GM12891 (cell line): ENCODE measurements at regions not wholly inside any gene's neighbourhood (a gene's known extent, or its start where the extent isn't known, plus 50 kb on each side); places are given as distances from the start of the nearest gene placed in this dataset.

Experiments
- POLR2A ChIP-seq: IDR thresholded peaks from 2 replicates; pipeline ENCODE4 v1.6.1; 2011; ENCODE audit warnings: low read depth, low read length, control low read depth
- POLR2AphosphoS5 ChIP-seq: IDR thresholded peaks from 2 replicates; pipeline ENCODE4 v1.6.1; 2011; ENCODE audit warnings: low read depth, low read length, control low read depth
- SPI1 ChIP-seq: IDR thresholded peaks from 2 replicates; pipeline ENCODE4 v1.6.1; 2011; ENCODE audit warnings: low read depth, low read length, control low read depth
- TAF1 ChIP-seq: IDR thresholded peaks from 2 replicates; pipeline ENCODE4 v1.6.1; 2011; ENCODE audit warnings: low read depth, low read length, control low read depth

DNA sequence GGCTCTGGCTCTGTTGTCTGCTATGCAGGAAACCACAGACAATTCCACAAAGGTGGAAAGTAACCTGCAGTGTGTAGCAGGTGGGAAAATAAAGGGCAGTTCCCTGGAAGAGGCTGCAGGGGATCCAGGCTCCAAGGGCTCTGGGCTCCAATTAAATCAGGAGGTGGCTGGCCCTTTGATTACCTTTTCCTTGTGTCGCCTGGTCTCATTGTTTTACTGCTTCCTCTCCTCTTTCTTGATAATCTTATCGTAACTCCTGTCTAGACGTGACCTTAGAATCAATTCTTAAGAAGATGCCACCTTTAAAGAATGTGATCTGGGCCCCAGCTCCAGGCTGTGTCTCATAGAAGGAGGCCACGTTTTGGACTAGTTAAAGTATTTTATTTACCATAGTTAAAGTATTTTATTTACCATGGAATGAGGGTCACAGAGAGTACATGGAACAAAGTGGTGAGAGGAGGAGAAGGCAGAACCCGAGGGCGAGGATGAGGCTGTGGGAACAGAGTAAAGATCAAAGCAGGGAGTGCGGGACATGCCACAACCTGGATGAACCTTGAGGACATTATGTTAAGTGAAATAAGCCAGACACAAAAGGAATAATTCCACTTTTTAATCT, 237.5 kb upstream of the STT3B start:
- TF ChIP-seq POLR2AphosphoS5 = no peak
- TF ChIP-seq SPI1 = no peak
- TF ChIP-seq POLR2A = no peak
- no peak for TF ChIP-seq TAF1
